IMR-90 (cell line): ENCODE measurements at regions not wholly inside any gene's neighbourhood (a gene's known extent, or its start where the extent isn't known, plus 50 kb on each side); places are given as distances from the start of the nearest gene placed in this dataset.

Experiments
- ATAC-seq: fragments of 200-7000 bp; cut with Tn5 transposase; 2 replicates; pipeline ENCODE4 v1.9.1; 2020; ENCODE audit warnings: low read depth, mild to moderate bottlenecking, moderate library complexity
- BruUV-seq: library from RNA; stranded (reverse); fragments of 400-500 nt; replicated peaks from 2 replicates; lab custom pipeline; 2021; lab: Mats Ljungman, UMichigan
- CTCF ChIA-PET: fragments of 300-600 bp; formaldehyde crosslinking; extraction: SDS; loops from one replicate; lab custom pipeline; 2021; ENCODE audit warnings: antibody characterized with exemption; lab: Yijun Ruan, JAX
- POLR2A ChIA-PET: fragments of 300-600 bp; sonication (Branson Sonifier 250); formaldehyde crosslinking; loops from one replicate; lab custom pipeline; 2022; ENCODE audit warnings: antibody characterized with exemption; ENCODE audit not compliant: unreplicated experiment; lab: Charles Lee
- DNase-seq: peaks from one replicate; pipeline ENCODE4 v3.0.0; 2013
- H2AFZ ChIP-seq: replicated peaks from 2 replicates; pipeline ENCODE3; 2013; ENCODE audit warnings: low read length, mild to moderate bottlenecking; ENCODE audit not compliant: poor library complexity
- H2AK5ac ChIP-seq: 2 replicates; pipeline ENCODE4 v1.6.1; 2013; ENCODE audit warnings: low read depth, low read length, inconsistent platforms
- H2AK9ac ChIP-seq: replicated peaks from 2 replicates; pipeline ENCODE3; 2013; ENCODE audit warnings: mild to moderate bottlenecking, low read depth, low read length, moderate library complexity; ENCODE audit not compliant: poor library complexity
- H2BK120ac ChIP-seq: 2 replicates; pipeline ENCODE4 v1.6.1; 2013; ENCODE audit warnings: low read depth, low read length, inconsistent platforms
- H2BK15ac ChIP-seq: 3 replicates; pipeline ENCODE4 v1.6.1; 2013; ENCODE audit warnings: low read depth, low read length, inconsistent platforms
- H2BK20ac ChIP-seq: 2 replicates; pipeline ENCODE4 v1.6.1; 2013; ENCODE audit warnings: low read depth, mild to moderate bottlenecking, inconsistent platforms, low read length, moderate library complexity
- H2BK5ac ChIP-seq: 2 replicates; pipeline ENCODE4 v1.6.1; 2013; ENCODE audit warnings: mild to moderate bottlenecking, low read depth, low read length, inconsistent platforms; ENCODE audit not compliant: poor library complexity, severe bottlenecking
- H3K14ac ChIP-seq: replicated peaks from 2 replicates; pipeline ENCODE4 v1.6.1; 2013; ENCODE audit warnings: low read depth, low read length, inconsistent platforms
- H3K18ac ChIP-seq: 2 replicates; pipeline ENCODE4 v1.6.1; 2013; ENCODE audit warnings: low read depth, low read length, control low read depth
- H3K23ac ChIP-seq: 2 replicates; pipeline ENCODE4 v1.6.1; 2013; ENCODE audit warnings: low read depth, low read length, inconsistent platforms
- H3K27ac ChIP-seq: 2 replicates; pipeline ENCODE4 v1.5.1; 2013; ENCODE audit warnings: mild to moderate bottlenecking, control low read depth, low read length; ENCODE audit not compliant: insufficient read depth
- H3K27me3 ChIP-seq: 2 replicates; pipeline ENCODE4 v1.6.1; 2013; ENCODE audit warnings: low read length; ENCODE audit not compliant: control insufficient read depth, insufficient read depth
- H3K36me3 ChIP-seq: 2 replicates; pipeline ENCODE4 v1.6.1; 2013; ENCODE audit warnings: low read length, mixed read lengths; ENCODE audit not compliant: control insufficient read depth, insufficient read depth
- H3K4ac ChIP-seq: 2 replicates; pipeline ENCODE4 v1.6.1; 2013; ENCODE audit warnings: low read depth, low read length, inconsistent platforms
- H3K4me1 ChIP-seq: 2 replicates; pipeline ENCODE4 v1.6.1; 2013; ENCODE audit warnings: low read length, mixed read lengths; ENCODE audit not compliant: control insufficient read depth, insufficient read depth
- H3K4me2 ChIP-seq: 2 replicates; pipeline ENCODE4 v1.6.1; 2013; ENCODE audit warnings: low read depth, mild to moderate bottlenecking, control low read depth, low read length, moderate library complexity
- H3K4me3 ChIP-seq: 2 replicates; pipeline ENCODE4 v1.5.1; 2013; ENCODE audit warnings: low read depth, mild to moderate bottlenecking, control low read depth, low read length, moderate library complexity; ENCODE audit not compliant: insufficient read depth
- H3K56ac ChIP-seq: 2 replicates; pipeline ENCODE4 v1.6.1; 2013; ENCODE audit warnings: low read length, inconsistent platforms; ENCODE audit not compliant: insufficient read depth; ENCODE audit errors: extremely low read depth
- H3K79me1 ChIP-seq, 2 experiments: 2 replicates each; pipeline ENCODE4 v1.6.1; 2013; ENCODE audit warnings: low read length in 2 of 2, inconsistent platforms in 1 of 2, low read depth in 1 of 2
- H3K9ac ChIP-seq: 2 replicates; pipeline ENCODE4 v1.6.1; 2013; ENCODE audit warnings: low read depth, low read length, control low read depth
- H3K9me1 ChIP-seq: 2 replicates; pipeline ENCODE4 v1.6.1; 2013; ENCODE audit warnings: low read length, inconsistent platforms; ENCODE audit not compliant: insufficient read depth
- H3K9me3 ChIP-seq: 2 replicates; pipeline ENCODE4 v1.6.1; 2013; ENCODE audit warnings: low read length; ENCODE audit not compliant: control insufficient read depth, insufficient read depth
- H4K20me1 ChIP-seq: 2 replicates; pipeline ENCODE4 v1.6.1; 2013; ENCODE audit warnings: low read length, inconsistent platforms; ENCODE audit not compliant: insufficient read depth
- H4K5ac ChIP-seq: 2 replicates; pipeline ENCODE4 v1.6.1; 2013; ENCODE audit warnings: mild to moderate bottlenecking, low read depth, low read length, control low read depth
- H4K8ac ChIP-seq, 2 experiments: 2 replicates each; pipeline ENCODE4 v1.6.1; 2013; ENCODE audit warnings: low read depth in 2 of 2, low read length in 2 of 2, control low read depth in 1 of 2, inconsistent platforms in 1 of 2
- H4K91ac ChIP-seq: 2 replicates; pipeline ENCODE4 v1.6.1; 2013; ENCODE audit warnings: low read depth, low read length, inconsistent platforms; ENCODE audit not compliant: insufficient read depth
- USF2 ChIP-seq: fragments of 150-350 bp; IDR thresholded peaks from 2 replicates; pipeline ENCODE4 v1.6.1; 2017; ENCODE audit warnings: mild to moderate bottlenecking, antibody characterized with exemption, low read length, low read depth
- WGBS, 2 experiments: methylation state at CpG; one replicate each; pipeline versions ENCODE4 v1.1.5 to v1.1.7; 2013; ENCODE audit warnings: missing lambda C conversion rate in 2 of 2; ENCODE audit not compliant: insufficient read length in 1 of 2; ENCODE audit errors: extremely low coverage in 2 of 2; 5-methylcytosine and 5-hydroxymethylcytosine counted together
- dilution Hi-C: fragments of 300-500 bp; cut with HindIII; formaldehyde crosslinking; loops from one replicate; pipeline ENCODE4 v1.14.3; 2018; ENCODE audit warnings: low sequenced_read_pairs; ENCODE audit not compliant: unreplicated experiment
- in situ Hi-C: fragments of 300-500 bp; cut with MboI; formaldehyde crosslinking; loops from 3 replicates; pipeline ENCODE4 v1.14.3; 2019; ENCODE audit warnings: low sequenced_read_pairs, inconsistent platforms, mixed read lengths
- intact Hi-C: fragments of 100-400 bp; cut with micrococcal nuclease; formaldehyde crosslinking; loops from 2 replicates; pipeline ENCODE4 v1.10.0; 2022

GRCh38 chr2:4445821-4446220 is 742.4 kb downstream of the DCDC2C start:
- Histone ChIP-seq H4K20me1 (no peaks in the 10 kb centered on the region), H3K9me3 (peaks cover 11% of the 10 kb centered on the region), H3K56ac (no peak overlapping the region), H3K79me1 (no peaks in the 10 kb centered on the region), H3K36me3 (no peaks in the 10 kb centered on the region), H3K4me1 (no peaks in the 10 kb centered on the region), H3K27me3 (no peaks in the 10 kb centered on the region), H2AK5ac (no peak overlapping the region), H3K9me1 (no peaks in the 10 kb centered on the region), H3K18ac (no peak overlapping the region), H3K27ac (no peak overlapping the region), H4K5ac (no peak overlapping the region), H3K4ac (no peak overlapping the region), H3K14ac (no peak overlapping the region), H2AFZ (no peak overlapping the region), H3K23ac (no peak overlapping the region), H2BK15ac (no peak overlapping the region), H3K9ac (no peak overlapping the region), H4K8ac (no peak overlapping the region), H2AK9ac (no peak overlapping the region), H4K91ac (no peak overlapping the region), H3K4me2 (no peak overlapping the region), H2BK20ac (no peak overlapping the region), H2BK120ac (no peak overlapping the region), H3K4me3 (no peak overlapping the region), H2BK5ac (no peak overlapping the region)
- no peak for DNase-seq
- no CpG with 5 or more reads among the region's 8 CpGs for WGBS, 2 experiments
- TF ChIP-seq USF2, result no peak
- dilution Hi-C loops (no loop called here), intact Hi-C loops (no loop called here), in situ Hi-C loops (no loop called here)
- CTCF ChIA-PET, result no interaction called here
- no TSS peak for BruUV-seq
- POLR2A ChIA-PET, result no interaction called here
- no peak for ATAC-seq
